BLaER1 (cell line): ENCODE measurements at regions not wholly inside any gene's neighbourhood (a gene's known extent, or its start where the extent isn't known, plus 50 kb on each side); places are given as distances from the start of the nearest gene placed in this dataset.
A peak's percentile ranks its signal among the peaks of the same experiment; 100 is the strongest.

Experiments used
- H3K27ac ChIP-seq: shearing (Covaris generic); formaldehyde crosslinking; 2 replicates; pipeline ENCODE4 v1.8.1; 2022
- H3K27me3 ChIP-seq: shearing (Covaris generic); formaldehyde crosslinking; 2 replicates; pipeline ENCODE4 v1.8.1; 2022
- H3K36me3 ChIP-seq: shearing (Covaris generic); formaldehyde crosslinking; 2 replicates; pipeline ENCODE4 v1.8.1; 2022
- H3K4me1 ChIP-seq: shearing (Covaris generic); formaldehyde crosslinking; 2 replicates; pipeline ENCODE4 v1.8.1; 2022
- H3K4me2 ChIP-seq: shearing (Covaris generic); formaldehyde crosslinking; 2 replicates; pipeline ENCODE4 v1.8.1; 2022
- H3K4me3 ChIP-seq: shearing (Covaris generic); formaldehyde crosslinking; 2 replicates; pipeline ENCODE4 v1.8.1; 2022
- H3K9ac ChIP-seq: shearing (Covaris generic); formaldehyde crosslinking; 2 replicates; pipeline ENCODE4 v1.8.1; 2022
- H3K9me3 ChIP-seq: shearing (Covaris generic); formaldehyde crosslinking; 2 replicates; pipeline ENCODE4 v1.8.1; 2022
- H4K20me1 ChIP-seq: shearing (Covaris generic); formaldehyde crosslinking; 2 replicates; pipeline ENCODE4 v1.8.1; 2022
- Cebpa-rat ChIP-seq: shearing (Covaris generic); IDR thresholded peaks from 2 replicates; pipeline ENCODE4 v1.8.1; 2022

- H3K4me1 ChIP-seq = no peaks in the 10 kb centered on the region
- H3K4me2 ChIP-seq = no peak overlapping the region
- no peaks in the 10 kb centered on the region for H3K9me3 ChIP-seq
- no peak overlapping the region for H3K4me3 ChIP-seq
- H4K20me1 ChIP-seq = no peaks in the 10 kb centered on the region
- H3K9ac ChIP-seq = no peak overlapping the region
- H3K27me3 ChIP-seq = no peaks in the 10 kb centered on the region
- no peak overlapping the region for H3K27ac ChIP-seq
- H3K36me3 ChIP-seq = no peaks in the 10 kb centered on the region
- no peak for TF ChIP-seq Cebpa-rat
These were observed 111.1 kb upstream of the DTNBP1 start for GRCh38 chr6:15773806-15774410.

GRCh38 chr6:15770347-15771143 is 107.7 kb upstream of the DTNBP1 start:
- TF ChIP-seq Cebpa-rat = no peak
- no peak overlapping the region for H3K4me3 ChIP-seq
- no peaks in the 10 kb centered on the region for H4K20me1 ChIP-seq
- H3K27me3 ChIP-seq = no peaks in the 10 kb centered on the region
- no peak overlapping the region for H3K4me2 ChIP-seq
- no peaks in the 10 kb centered on the region for H3K4me1 ChIP-seq
- H3K36me3 ChIP-seq = no peaks in the 10 kb centered on the region
- H3K9me3 ChIP-seq = no peaks in the 10 kb centered on the region
- H3K27ac ChIP-seq = no peak overlapping the region
- H3K9ac ChIP-seq = no peak overlapping the region

GRCh38 chr6:15769511-15770018 is 106.7 kb upstream of the DTNBP1 start:
- H4K20me1 ChIP-seq = no peaks in the 10 kb centered on the region
- H3K27ac ChIP-seq = no peak overlapping the region
- no peaks in the 10 kb centered on the region for H3K9me3 ChIP-seq
- H3K4me3 ChIP-seq = no peak overlapping the region
- H3K9ac ChIP-seq = no peak overlapping the region
- no peaks in the 10 kb centered on the region for H3K27me3 ChIP-seq
- no peaks in the 10 kb centered on the region for H3K4me1 ChIP-seq
- TF ChIP-seq Cebpa-rat = no peak
- no peak overlapping the region for H3K4me2 ChIP-seq
- H3K36me3 ChIP-seq = no peaks in the 10 kb centered on the region

GRCh38 chr6:15768999-15769398 is 106.2 kb upstream of the DTNBP1 start:
- H3K27ac ChIP-seq = no peak overlapping the region
- no peaks in the 10 kb centered on the region for H3K9me3 ChIP-seq
- no peaks in the 10 kb centered on the region for H3K27me3 ChIP-seq
- no peaks in the 10 kb centered on the region for H3K4me1 ChIP-seq
- no peak overlapping the region for H3K4me3 ChIP-seq
- H3K4me2 ChIP-seq = no peak overlapping the region
- no peak overlapping the region for H3K9ac ChIP-seq
- H3K36me3 ChIP-seq = no peaks in the 10 kb centered on the region
- no peaks in the 10 kb centered on the region for H4K20me1 ChIP-seq
- TF ChIP-seq Cebpa-rat = no peak

- no peak for TF ChIP-seq Cebpa-rat
- H3K9ac ChIP-seq = no peak overlapping the region
These were observed 101.0 kb upstream of the DTNBP1 start for GRCh38 chr6:15763837-15764236.

GRCh38 chr6:15763364-15763763 is 100.5 kb upstream of the DTNBP1 start:
- H3K27me3 ChIP-seq = no peaks in the 10 kb centered on the region
- no peaks in the 10 kb centered on the region for H3K4me1 ChIP-seq
- H3K4me2 ChIP-seq = no peak overlapping the region
- no peak overlapping the region for H3K4me3 ChIP-seq
- H3K36me3 ChIP-seq = no peaks in the 10 kb centered on the region
- no peak overlapping the region for H3K27ac ChIP-seq
- H3K9me3 ChIP-seq = peaks cover 8% of the 10 kb centered on the region
- H3K9ac ChIP-seq = no peak overlapping the region
- peak; percentile 43; the same call in 1 of the 2 replicates for TF ChIP-seq Cebpa-rat
- H4K20me1 ChIP-seq = no peaks in the 10 kb centered on the region

More at GRCh38 chr6:15763837-15764236, 101.0 kb upstream of the DTNBP1 start:
- H3K4me2 ChIP-seq = no peak overlapping the region
- no peaks in the 10 kb centered on the region for H4K20me1 ChIP-seq
- no peaks in the 10 kb centered on the region for H3K36me3 ChIP-seq
- no peak overlapping the region for H3K27ac ChIP-seq
- no peak overlapping the region for H3K4me3 ChIP-seq
- no peaks in the 10 kb centered on the region for H3K27me3 ChIP-seq
- H3K4me1 ChIP-seq = no peaks in the 10 kb centered on the region
- H3K9me3 ChIP-seq = peaks cover 4% of the 10 kb centered on the region

- TF ChIP-seq Cebpa-rat = no peak
- Histone ChIP-seq H3K27me3 (no peaks in the 10 kb centered on the region), H3K4me3 (no peak overlapping the region), H3K4me1 (no peaks in the 10 kb centered on the region), H3K9me3 (peaks cover 16% of the 10 kb centered on the region), H3K4me2 (no peak overlapping the region), H3K36me3 (no peaks in the 10 kb centered on the region), H4K20me1 (no peaks in the 10 kb centered on the region), H3K27ac (no peak overlapping the region), H3K9ac (no peak overlapping the region)
These were observed 98.2 kb upstream of the DTNBP1 start for GRCh38 chr6:15761045-15761502.

GRCh38 chr6:15758631-15759215 is 95.9 kb upstream of the DTNBP1 start:
- no peak overlapping the region for H3K27ac ChIP-seq
- no peak overlapping the region for H3K4me2 ChIP-seq
- H3K4me1 ChIP-seq = no peaks in the 10 kb centered on the region
- no peak overlapping the region for H3K4me3 ChIP-seq
- H3K36me3 ChIP-seq = no peaks in the 10 kb centered on the region
- H3K27me3 ChIP-seq = no peaks in the 10 kb centered on the region
- H3K9ac ChIP-seq = no peak overlapping the region
- H3K9me3 ChIP-seq = peaks cover 16% of the 10 kb centered on the region
- no peak for TF ChIP-seq Cebpa-rat
- H4K20me1 ChIP-seq = no peaks in the 10 kb centered on the region

GRCh38 chr6:15755526-15755925 is 92.7 kb upstream of the DTNBP1 start:
- H3K36me3 ChIP-seq = no peaks in the 10 kb centered on the region
- H3K9me3 ChIP-seq = peaks cover 16% of the 10 kb centered on the region
- peak; percentile 11; the same call in 1 of the 2 replicates for TF ChIP-seq Cebpa-rat
- no peak overlapping the region for H3K4me3 ChIP-seq
- no peak overlapping the region for H3K4me2 ChIP-seq
- H3K27ac ChIP-seq = no peak overlapping the region
- no peak overlapping the region for H3K9ac ChIP-seq
- no peaks in the 10 kb centered on the region for H3K27me3 ChIP-seq
- no peaks in the 10 kb centered on the region for H4K20me1 ChIP-seq
- no peaks in the 10 kb centered on the region for H3K4me1 ChIP-seq

- Histone ChIP-seq H3K9ac (no peak overlapping the region), H3K4me2 (no peak overlapping the region), H3K36me3 (no peaks in the 10 kb centered on the region), H3K27ac (no peak overlapping the region), H4K20me1 (no peaks in the 10 kb centered on the region), H3K4me1 (no peaks in the 10 kb centered on the region), H3K4me3 (no peak overlapping the region), H3K27me3 (no peaks in the 10 kb centered on the region), H3K9me3 (peaks cover 16% of the 10 kb centered on the region)
- TF ChIP-seq Cebpa-rat = no peak
These were observed 91.9 kb upstream of the DTNBP1 start for GRCh38 chr6:15754706-15755079.
